ENCODE measurements at regions not wholly inside any gene's neighbourhood (a gene's known extent, or its start where the extent isn't known, plus 50 kb on each side); places are given as distances from the start of the nearest gene placed in this dataset.
"Not testable (repeated sequence)": the region's sequence is repeated elsewhere in the genome, so short reads cannot be mapped to it uniquely, and the experiment has no call there.

GRCh38 chr2:221761260-221761659 is 189.2 kb upstream of the EPHA4 start:
- no peak for DNase-seq (ENCODE audit: low spot score)

DNA sequence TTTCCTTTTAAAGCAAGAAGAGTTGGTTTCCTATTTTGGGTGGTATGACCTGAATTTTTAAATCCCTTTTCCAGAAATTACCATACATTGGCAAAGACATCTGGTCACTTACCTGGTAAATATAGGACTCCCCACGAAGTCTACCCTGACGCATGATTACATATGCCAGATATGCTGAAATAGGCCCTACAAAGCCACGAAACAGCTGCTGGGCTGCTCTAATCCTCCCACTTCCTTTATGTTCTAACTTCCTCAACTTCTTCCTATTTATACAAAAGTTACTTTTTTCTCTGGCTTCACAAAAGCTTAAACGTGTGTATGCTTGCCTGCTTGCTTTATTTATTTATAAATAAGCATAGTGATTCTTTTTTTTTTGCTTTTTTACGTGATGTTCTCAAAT is 186.0 kb upstream of the EPHA4 start:
- DNase-seq (ENCODE audit: low spot score) = no peak

DNA sequence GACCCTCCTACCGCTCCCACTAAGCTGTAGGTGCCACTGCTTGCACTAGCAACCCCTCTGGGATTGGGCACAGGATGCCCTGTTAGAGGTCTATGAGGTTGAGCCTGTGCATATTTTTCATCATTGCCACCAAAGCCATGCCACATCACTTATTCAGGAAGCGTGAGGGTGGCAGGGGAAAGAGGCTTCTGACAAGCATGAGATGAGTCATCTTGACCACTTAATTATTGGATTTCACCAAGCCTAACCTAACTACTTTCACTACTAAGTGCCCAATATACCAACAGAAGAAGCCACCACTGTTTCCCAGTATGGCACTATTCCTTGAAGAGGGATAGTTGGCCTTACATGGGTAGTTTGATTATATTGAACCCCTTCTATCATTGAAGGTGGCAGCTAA is 181.3 kb upstream of the EPHA4 start:
- no peak for DNase-seq (ENCODE audit: low spot score)

DNA sequence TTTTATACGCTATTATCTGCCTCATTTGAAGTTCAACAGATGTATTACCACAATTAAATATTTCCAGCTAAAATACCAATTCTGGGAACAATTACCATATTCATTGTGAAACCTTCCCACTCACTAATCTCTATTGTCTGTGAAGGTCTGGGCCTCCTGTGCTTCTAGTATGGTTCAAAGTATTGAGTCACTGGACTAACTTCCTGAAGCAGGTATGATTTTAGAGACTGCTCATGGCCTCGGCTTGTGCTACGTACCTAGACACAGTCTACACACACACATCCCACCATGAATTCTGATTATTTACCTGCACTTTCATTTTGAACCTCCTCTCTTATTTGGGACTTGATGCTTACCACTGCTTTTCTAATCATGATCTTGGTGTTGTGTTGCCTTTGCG is 180.7 kb upstream of the EPHA4 start:
- no peak for DNase-seq (ENCODE audit: low spot score)

GRCh38 chr2:221750316-221750715 is 178.2 kb upstream of the EPHA4 start:
- no peak for DNase-seq (ENCODE audit: low spot score)

DNA sequence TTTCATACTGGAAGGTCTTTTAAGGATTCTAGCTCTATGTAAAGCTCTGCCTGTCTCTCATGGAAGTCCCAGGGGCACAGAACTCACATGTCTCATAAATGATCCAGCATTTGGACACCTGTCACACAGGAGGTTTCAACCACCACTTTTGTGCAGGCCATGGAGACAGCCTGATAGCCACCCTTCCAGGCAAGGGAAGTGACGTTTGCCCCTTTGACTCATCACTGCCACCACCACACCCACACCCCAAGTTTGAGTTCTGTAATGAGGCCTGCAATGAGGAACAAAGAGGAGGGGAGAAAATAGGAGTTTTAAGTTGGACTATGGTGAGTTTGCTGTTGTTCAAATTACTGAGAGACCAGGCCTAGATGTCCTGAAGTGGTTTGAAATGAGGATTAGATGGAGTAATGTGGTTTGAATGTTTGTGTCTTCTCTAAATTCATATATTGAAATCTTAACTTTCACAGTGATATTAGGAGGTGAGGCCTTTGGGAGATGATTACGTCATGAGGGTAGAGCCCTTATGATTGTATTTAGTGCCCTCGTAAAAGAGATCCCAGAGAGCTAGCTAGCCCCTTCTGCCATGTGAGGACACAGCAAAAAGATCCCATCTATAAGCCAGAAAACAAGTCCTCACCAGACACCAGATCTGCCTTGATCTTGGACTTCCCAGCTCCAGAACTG is 175.3 kb upstream of the EPHA4 start:
- no peak for DNase-seq (ENCODE audit: low spot score)

DNA sequence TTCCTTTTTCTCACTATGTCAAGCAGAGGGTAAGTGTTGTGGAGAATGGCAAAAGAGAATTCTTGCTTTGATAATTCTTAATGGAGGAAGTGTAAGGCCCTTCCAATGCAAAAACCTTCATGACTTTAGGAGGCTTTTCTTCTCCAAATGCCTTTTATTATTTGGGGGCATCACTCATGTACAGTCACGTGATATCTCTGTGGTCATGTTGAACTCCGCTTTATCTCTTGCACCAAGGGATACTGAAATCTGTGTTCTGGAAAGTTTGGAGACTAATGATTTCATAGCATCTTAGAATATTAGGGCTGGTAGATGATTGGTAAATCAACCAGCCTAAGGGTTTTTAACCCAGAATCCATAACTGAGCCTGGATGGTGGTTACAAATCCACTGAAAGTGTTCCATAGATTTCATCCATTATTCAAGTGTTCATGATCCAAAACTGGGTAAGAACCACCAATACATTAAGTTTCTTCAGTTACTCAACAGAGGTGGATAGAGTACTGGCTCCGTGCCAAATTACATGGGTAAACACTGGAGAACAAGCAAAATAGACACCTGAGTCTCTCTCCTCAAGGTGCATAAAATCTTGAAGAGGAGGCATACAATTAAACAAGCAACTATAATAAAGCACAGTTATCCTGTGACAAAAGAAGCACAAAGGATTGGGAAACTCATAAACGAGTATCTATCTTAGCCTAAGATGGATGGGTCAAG is 169.6 kb upstream of the EPHA4 start:
- DNase-seq (ENCODE audit: low spot score) = no peak

GRCh38 chr2:221731432-221732145 is 159.5 kb upstream of the EPHA4 start:
- no peak for DNase-seq (ENCODE audit: low spot score)

GRCh38 chr2:221726894-221727513 is 154.9 kb upstream of the EPHA4 start:
- DNase-seq (ENCODE audit: low spot score) = no peak

DNA sequence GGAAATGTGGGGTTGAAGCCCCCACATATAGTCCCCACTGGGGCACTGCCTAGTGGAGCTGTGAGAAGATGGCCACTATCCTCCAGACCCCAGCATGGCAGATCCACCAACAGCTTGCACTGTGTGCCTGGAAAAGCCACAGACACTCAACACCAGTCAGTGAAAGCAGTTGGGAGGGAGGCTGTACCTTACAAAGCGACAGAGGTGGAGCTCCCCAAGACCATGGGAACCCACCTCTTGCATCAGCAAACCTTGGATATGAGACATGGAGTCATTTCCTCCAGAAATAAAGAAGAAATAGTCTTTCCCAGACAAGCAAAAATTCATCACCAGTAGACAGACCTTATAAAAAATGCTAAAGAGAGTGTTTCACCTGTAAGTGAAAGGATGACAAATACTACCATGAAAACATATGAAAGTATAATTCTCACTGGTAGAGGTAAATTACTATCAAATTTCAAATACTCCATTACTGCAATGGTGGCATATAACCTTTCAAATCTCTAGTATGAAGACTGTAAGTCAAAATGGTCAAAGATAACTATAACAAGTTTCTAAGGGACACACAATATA is 152.6 kb upstream of the EPHA4 start:
- DNase-seq (ENCODE audit: low spot score) = no peak

- DNase-seq (ENCODE audit: low spot score) = not testable (repeated sequence)
Measured at GRCh38 chr2:221724117-221724516, 152.0 kb upstream of the EPHA4 start.

GRCh38 chr2:221716426-221717303 is 144.6 kb upstream of the EPHA4 start:
- no peak for DNase-seq (ENCODE audit: low spot score)

GRCh38 chr2:221715523-221716247 is 143.6 kb upstream of the EPHA4 start:
- no peak for DNase-seq (ENCODE audit: low spot score)

GRCh38 chr2:221710744-221711143 is 138.6 kb upstream of the EPHA4 start:
- DNase-seq (ENCODE audit: low spot score) = no peak

DNA sequence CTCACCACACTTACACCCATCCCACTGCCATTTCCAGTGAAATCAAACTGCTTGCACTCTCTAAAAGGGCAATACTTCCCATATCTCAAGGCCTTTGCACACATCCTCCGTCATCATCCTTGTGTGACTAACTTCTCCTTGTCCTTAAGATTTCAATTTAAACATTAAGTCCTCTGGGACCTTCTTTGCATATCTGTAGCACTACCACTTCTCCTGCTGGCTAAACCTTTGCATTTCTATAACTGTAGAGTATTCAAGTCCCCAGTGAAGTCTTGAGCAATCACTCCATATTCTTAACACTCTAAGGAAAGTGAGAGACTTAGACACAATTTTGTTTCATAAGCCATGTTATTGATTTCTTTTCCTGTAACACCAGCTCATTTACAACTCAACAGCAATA is 136.8 kb upstream of the EPHA4 start:
- DNase-seq (ENCODE audit: low spot score) = no peak

GRCh38 chr2:221705185-221705877 is 133.2 kb upstream of the EPHA4 start:
- DNase-seq (ENCODE audit: low spot score) = no peak

DNA sequence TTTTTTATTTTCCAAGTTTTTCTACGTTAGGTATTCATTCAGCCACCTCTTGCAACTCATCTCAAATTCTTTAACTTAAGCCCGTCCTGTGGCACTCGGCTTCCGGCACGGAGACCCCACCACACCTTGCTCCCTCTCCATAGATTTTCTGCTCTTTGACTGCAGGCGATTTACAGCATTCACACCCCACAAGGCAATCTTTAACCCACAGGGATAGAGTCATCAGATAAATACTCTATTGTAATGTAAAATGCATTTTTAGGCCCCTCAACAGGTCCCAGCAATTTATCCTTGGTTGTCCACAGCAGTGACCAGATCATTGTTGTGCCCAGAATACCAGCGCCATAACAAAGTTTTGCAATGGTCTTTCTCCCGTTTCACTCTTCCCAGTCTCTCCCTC is 132.3 kb upstream of the EPHA4 start:
- no peak for DNase-seq (ENCODE audit: low spot score)

GRCh38 chr2:221693365-221693764 is 121.3 kb upstream of the EPHA4 start:
- DNase-seq (ENCODE audit: low spot score) = no peak

DNA sequence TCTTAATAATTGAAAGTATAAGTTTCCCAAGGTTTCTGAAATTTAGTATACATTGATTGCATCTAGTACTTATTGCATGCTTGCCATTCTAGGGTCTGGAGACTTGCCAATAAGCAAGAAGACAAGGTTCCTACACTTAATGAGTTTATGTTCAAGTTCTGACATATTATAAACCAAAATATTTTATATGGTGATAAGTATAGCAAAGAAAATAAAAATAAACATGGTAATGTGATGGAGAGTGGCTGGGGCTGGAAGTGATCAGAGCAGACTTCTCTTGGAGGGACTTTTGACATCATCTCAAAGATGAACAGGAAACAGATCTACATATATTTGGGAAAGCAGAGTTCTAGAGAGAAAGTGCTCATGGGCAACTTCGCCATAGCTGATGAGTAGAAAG is 119.5 kb upstream of the EPHA4 start:
- no peak for DNase-seq (ENCODE audit: low spot score)

DNA sequence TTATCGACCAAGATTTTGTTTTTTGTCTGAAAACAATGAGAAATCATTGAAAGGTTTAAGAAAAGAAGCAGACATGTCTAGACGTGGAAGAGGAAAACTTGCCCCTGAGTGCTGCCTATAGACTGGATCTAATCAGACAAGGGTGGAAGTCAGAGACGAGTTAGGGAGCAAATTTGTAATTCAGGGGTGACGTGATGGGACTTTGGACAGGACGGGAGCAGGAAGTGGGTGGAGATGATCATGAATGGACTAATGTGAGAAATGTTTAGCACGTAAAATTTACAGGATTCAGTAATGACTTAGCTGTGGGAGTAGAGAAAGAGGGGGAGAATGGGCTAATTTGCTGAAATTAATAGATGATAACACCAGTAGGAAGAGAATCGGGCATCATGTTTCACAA is 117.0 kb upstream of the EPHA4 start:
- no peak for DNase-seq (ENCODE audit: low spot score)
